ENCODE measurements at regions not wholly inside any gene's neighbourhood (a gene's known extent, or its start where the extent isn't known, plus 50 kb on each side); places are given as distances from the start of the nearest gene placed in this dataset.
A peak's percentile ranks its signal among the peaks of the same experiment; 100 is the strongest.

- Histone ChIP-seq H3K36me3 (ENCODE audit: control insufficient read depth in 4 of 4, insufficient read depth in 4 of 4, low read length in 4 of 4) (no peaks in the 10 kb centered on the region), H3K27me3 (ENCODE audit: control insufficient read depth in 3 of 3, insufficient read depth in 3 of 3, low read length in 2 of 3) (no peaks in the 10 kb centered on the region), H3K4me3 (no peak overlapping the region), H3K9ac (ENCODE audit: insufficient read depth in 1 of 2, low read length in 2 of 2) (no peak overlapping the region), H3K9me3 (ENCODE audit: control insufficient read depth in 4 of 4, insufficient read depth in 3 of 4, low read length in 3 of 4) (peaks cover 0 to 1% (median 0%) of the 10 kb centered on the region in 4 donors), H3K4me1 (ENCODE audit: control insufficient read depth in 5 of 5, insufficient read depth in 5 of 5, low read length in 5 of 5) (no peaks in the 10 kb centered on the region), H3K27ac (ENCODE audit: low read depth in 1 of 2, low read length in 1 of 2) (no peak overlapping the region)
- ATAC-seq (ENCODE audit: insufficient read depth, low FRiP score), result no peak
- WGBS, 2 donors, result 69 to 81% methylated on average over 1 of the region's 1 CpG
- TF ChIP-seq, protein P1, sequence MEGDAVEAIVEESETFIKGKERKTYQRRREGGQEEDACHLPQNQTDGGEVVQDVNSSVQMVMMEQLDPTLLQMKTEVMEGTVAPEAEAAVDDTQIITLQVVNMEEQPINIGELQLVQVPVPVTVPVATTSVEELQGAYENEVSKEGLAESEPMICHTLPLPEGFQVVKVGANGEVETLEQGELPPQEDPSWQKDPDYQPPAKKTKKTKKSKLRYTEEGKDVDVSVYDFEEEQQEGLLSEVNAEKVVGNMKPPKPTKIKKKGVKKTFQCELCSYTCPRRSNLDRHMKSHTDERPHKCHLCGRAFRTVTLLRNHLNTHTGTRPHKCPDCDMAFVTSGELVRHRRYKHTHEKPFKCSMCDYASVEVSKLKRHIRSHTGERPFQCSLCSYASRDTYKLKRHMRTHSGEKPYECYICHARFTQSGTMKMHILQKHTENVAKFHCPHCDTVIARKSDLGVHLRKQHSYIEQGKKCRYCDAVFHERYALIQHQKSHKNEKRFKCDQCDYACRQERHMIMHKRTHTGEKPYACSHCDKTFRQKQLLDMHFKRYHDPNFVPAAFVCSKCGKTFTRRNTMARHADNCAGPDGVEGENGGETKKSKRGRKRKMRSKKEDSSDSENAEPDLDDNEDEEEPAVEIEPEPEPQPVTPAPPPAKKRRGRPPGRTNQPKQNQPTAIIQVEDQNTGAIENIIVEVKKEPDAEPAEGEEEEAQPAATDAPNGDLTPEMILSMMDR (IDR thresholded peaks at IDR 0.05; ENCODE audit: control extremely low read depth, extremely low read depth), result no peak
- no peak for DNase-seq
Measured at GRCh38 chr3:27596921-27597320, 112.7 kb upstream of the SLC4A7 start.

- no peak overlapping the region for H3K4me3 ChIP-seq
- H3K9ac ChIP-seq (ENCODE audit: insufficient read depth in 1 of 2, low read length in 2 of 2), result no peak overlapping the region
- DNase-seq, result peak; percentile 18 to 65 (median 50)
- H3K9me3 ChIP-seq (ENCODE audit: control insufficient read depth in 4 of 4, insufficient read depth in 3 of 4, low read length in 3 of 4), result peaks cover 0 to 1% (median 0%) of the 10 kb centered on the region in 4 donors
- peaks cover 0 to 5% (median 2%) of the 10 kb centered on the region in 5 donors for H3K4me1 ChIP-seq (ENCODE audit: control insufficient read depth in 5 of 5, insufficient read depth in 5 of 5, low read length in 5 of 5)
- no peaks in the 10 kb centered on the region for H3K36me3 ChIP-seq (ENCODE audit: control insufficient read depth in 4 of 4, insufficient read depth in 4 of 4, low read length in 4 of 4)
- WGBS, 2 donors, result 4 to 5% methylated on average over 3 of the region's 3 CpGs
- no peak overlapping the region for H3K27ac ChIP-seq (ENCODE audit: low read depth in 1 of 2, low read length in 1 of 2)
- ATAC-seq (ENCODE audit: insufficient read depth, low FRiP score), result no peak
- TF ChIP-seq, protein P1 (IDR thresholded peaks at IDR 0.05; ENCODE audit: control extremely low read depth, extremely low read depth), result no peak
- no peaks in the 10 kb centered on the region for H3K27me3 ChIP-seq (ENCODE audit: control insufficient read depth in 3 of 3, insufficient read depth in 3 of 3, low read length in 2 of 3)
Measured at GRCh38 chr3:27596334-27596841, 112.2 kb upstream of the SLC4A7 start.

GRCh38 chr3:27594096-27594690, 110.0 kb upstream of the SLC4A7 start:
- peak in 1 of 3 donors; percentile 42 for DNase-seq
- Histone ChIP-seq H3K9me3 (ENCODE audit: control insufficient read depth in 4 of 4, insufficient read depth in 3 of 4, low read length in 3 of 4) (no peaks in the 10 kb centered on the region), H3K9ac (ENCODE audit: insufficient read depth in 1 of 2, low read length in 2 of 2) (no peak overlapping the region), H3K27me3 (ENCODE audit: control insufficient read depth in 3 of 3, insufficient read depth in 3 of 3, low read length in 2 of 3) (no peaks in the 10 kb centered on the region), H3K27ac (ENCODE audit: low read depth in 1 of 2, low read length in 1 of 2) (no peak overlapping the region), H3K4me1 (ENCODE audit: control insufficient read depth in 5 of 5, insufficient read depth in 5 of 5, low read length in 5 of 5) (peaks cover 0 to 12% (median 7%) of the 10 kb centered on the region in 5 donors), H3K4me3 (no peak overlapping the region), H3K36me3 (ENCODE audit: control insufficient read depth in 4 of 4, insufficient read depth in 4 of 4, low read length in 4 of 4) (no peaks in the 10 kb centered on the region)
- ATAC-seq (ENCODE audit: insufficient read depth, low FRiP score), result no peak
- TF ChIP-seq, protein P1 (IDR thresholded peaks at IDR 0.05; ENCODE audit: control extremely low read depth, extremely low read depth), result no peak
- 47 to 89% methylated on average over 1 of the region's 1 CpG for WGBS, 2 donors
